ENCODE measurements at regions not wholly inside any gene's neighbourhood (a gene's known extent, or its start where the extent isn't known, plus 50 kb on each side); places are given as distances from the start of the nearest gene placed in this dataset.
"Not testable (repeated sequence)": the region's sequence is repeated elsewhere in the genome, so short reads cannot be mapped to it uniquely, and the experiment has no call there.

- intact Hi-C loops (cut with micrococcal nuclease) = no loop called here
- Mint-ChIP-seq H3K4me1 (ENCODE audit: low read depth) (no peaks in the 10 kb centered on the region), H3K9me3 (peaks cover 9% of the 10 kb centered on the region), H3K36me3 (ENCODE audit: low read depth) (no peaks in the 10 kb centered on the region), H3K27me3 (no peaks in the 10 kb centered on the region), H3K27ac (no peak overlapping the region), H3K4me3 (no peak overlapping the region)
These were observed 52.2 kb upstream of the RCOR3 start for GRCh38 chr1:211206981-211207380.

DNA sequence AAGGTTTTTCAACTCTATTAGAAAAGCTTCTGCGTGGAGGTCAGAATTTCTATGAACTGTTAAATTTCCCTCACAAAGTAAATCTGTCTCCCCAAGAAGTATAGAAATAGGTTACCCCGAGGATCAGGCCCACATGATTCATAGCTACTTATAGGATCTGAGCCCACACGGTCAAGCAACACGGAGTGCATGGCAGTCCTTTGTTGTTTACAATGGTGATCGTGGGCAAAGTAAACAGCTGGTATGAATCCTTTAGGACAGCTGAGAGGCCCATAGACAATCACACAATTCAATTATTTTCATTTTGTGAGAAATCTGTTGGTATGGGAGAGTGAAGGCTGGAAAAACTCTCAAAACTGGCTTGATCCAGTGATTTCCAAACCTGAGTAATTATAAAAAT is 58.9 kb upstream of the RCOR3 start:
- Mint-ChIP-seq H3K36me3 (ENCODE audit: low read depth) (no peaks in the 10 kb centered on the region), H3K9me3 (peaks cover 12% of the 10 kb centered on the region), H3K27ac (no peak overlapping the region), H3K27me3 (no peaks in the 10 kb centered on the region), H3K4me3 (no peak overlapping the region), H3K4me1 (ENCODE audit: low read depth) (no peaks in the 10 kb centered on the region)
- intact Hi-C loops (cut with micrococcal nuclease) = no loop called here

- peaks cover 12% of the 10 kb centered on the region for H3K9me3 Mint-ChIP-seq
- H3K4me3 Mint-ChIP-seq = no peak overlapping the region
- H3K27ac Mint-ChIP-seq = no peak overlapping the region
- no peaks in the 10 kb centered on the region for H3K4me1 Mint-ChIP-seq (ENCODE audit: low read depth)
- no peaks in the 10 kb centered on the region for H3K27me3 Mint-ChIP-seq
- H3K36me3 Mint-ChIP-seq (ENCODE audit: low read depth) = no peaks in the 10 kb centered on the region
- intact Hi-C loops (cut with micrococcal nuclease) = no loop called here
These were observed 60.3 kb upstream of the RCOR3 start for GRCh38 chr1:211198880-211199279.

- H3K4me3 Mint-ChIP-seq = no peak overlapping the region
- no peaks in the 10 kb centered on the region for H3K4me1 Mint-ChIP-seq (ENCODE audit: low read depth)
- H3K36me3 Mint-ChIP-seq (ENCODE audit: low read depth) = no peaks in the 10 kb centered on the region
- H3K27ac Mint-ChIP-seq = no peak overlapping the region
- H3K9me3 Mint-ChIP-seq = peaks cover 12% of the 10 kb centered on the region
- peaks cover 2% of the 10 kb centered on the region for H3K27me3 Mint-ChIP-seq
- intact Hi-C loops (cut with micrococcal nuclease) = no loop called here
These were observed 61.1 kb upstream of the RCOR3 start for GRCh38 chr1:211198111-211198510.

DNA sequence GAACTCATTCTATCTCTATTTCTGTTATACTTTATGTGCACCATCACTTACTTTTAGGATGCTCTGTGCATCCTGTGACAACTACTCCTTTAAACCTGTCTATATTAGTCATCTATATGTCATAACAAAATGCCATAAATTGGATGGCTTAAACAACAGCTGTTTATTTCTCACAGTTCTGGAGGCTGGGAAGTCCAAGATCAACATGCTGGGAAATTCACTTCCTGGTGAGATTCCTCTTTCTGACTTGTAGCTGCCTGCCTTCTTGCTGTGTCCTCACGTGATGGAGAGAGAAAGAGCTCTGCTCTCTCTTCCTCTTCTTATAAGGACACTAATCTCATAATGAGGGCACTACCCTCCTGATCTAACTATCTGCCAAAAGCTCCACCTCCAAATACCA is 62.3 kb upstream of the RCOR3 start:
- H3K9me3 Mint-ChIP-seq = peaks cover 12% of the 10 kb centered on the region
- H3K4me3 Mint-ChIP-seq = no peak overlapping the region
- H3K27me3 Mint-ChIP-seq = peaks cover 2% of the 10 kb centered on the region
- intact Hi-C loops (cut with micrococcal nuclease) = no loop called here
- no peak overlapping the region for H3K27ac Mint-ChIP-seq
- H3K4me1 Mint-ChIP-seq (ENCODE audit: low read depth) = no peaks in the 10 kb centered on the region
- H3K36me3 Mint-ChIP-seq (ENCODE audit: low read depth) = no peaks in the 10 kb centered on the region

DNA sequence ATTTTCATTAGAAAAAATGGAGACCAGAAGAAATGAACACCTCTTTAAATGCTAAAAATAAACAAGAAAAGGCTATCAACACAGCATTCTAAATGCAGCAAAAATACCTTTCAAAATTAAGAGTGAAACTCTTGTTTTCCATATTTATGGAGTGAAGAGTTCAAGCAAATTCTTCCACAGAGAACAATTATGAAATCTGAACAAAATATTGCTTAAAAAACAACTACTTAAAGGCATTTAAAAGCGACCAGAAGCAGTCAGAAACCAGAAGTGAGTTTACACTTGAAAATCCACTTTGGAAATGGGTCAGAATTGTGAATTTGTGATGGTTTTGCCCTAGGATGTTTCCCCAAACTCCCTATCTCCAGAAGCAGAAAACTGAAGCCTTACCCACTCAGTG is 60.9 kb upstream of the KCNH1 start:
- peaks cover 12% of the 10 kb centered on the region for H3K9me3 Mint-ChIP-seq
- H3K4me1 Mint-ChIP-seq (ENCODE audit: low read depth) = no peaks in the 10 kb centered on the region
- H3K27me3 Mint-ChIP-seq = peaks cover 2% of the 10 kb centered on the region

DNA sequence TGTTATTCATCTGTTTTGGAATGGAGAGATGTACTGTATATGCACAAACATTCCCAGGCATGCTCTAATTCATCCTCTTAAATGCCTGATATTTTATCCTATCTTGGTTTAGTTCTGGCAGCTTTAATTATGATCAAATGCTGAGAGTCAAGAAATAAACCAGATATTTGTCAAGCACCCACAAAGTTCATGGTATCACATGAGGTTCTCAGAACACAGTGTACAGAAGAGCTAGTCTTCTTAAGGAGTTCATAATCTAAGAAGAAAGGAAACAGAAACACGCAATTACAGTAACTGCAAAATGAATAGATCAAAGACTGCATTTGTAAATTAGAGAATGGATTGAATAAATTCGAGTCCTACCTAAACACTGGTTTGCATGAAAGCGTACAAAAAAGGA is 58.3 kb upstream of the KCNH1 start:
- intact Hi-C loops (cut with micrococcal nuclease) = no loop called here
- no peak overlapping the region for H3K4me3 Mint-ChIP-seq
- no peak overlapping the region for H3K27ac Mint-ChIP-seq
- peaks cover 17% of the 10 kb centered on the region for H3K4me1 Mint-ChIP-seq (ENCODE audit: low read depth)
- H3K27me3 Mint-ChIP-seq = peaks cover 2% of the 10 kb centered on the region
- H3K9me3 Mint-ChIP-seq = peaks cover 12% of the 10 kb centered on the region
- no peaks in the 10 kb centered on the region for H3K36me3 Mint-ChIP-seq (ENCODE audit: low read depth)

More for the DNA sequence above, 60.9 kb upstream of the KCNH1 start:
- H3K27ac Mint-ChIP-seq = no peak overlapping the region
- intact Hi-C loops (cut with micrococcal nuclease) = no loop called here
- no peaks in the 10 kb centered on the region for H3K36me3 Mint-ChIP-seq (ENCODE audit: low read depth)
- H3K4me3 Mint-ChIP-seq = no peak overlapping the region

DNA sequence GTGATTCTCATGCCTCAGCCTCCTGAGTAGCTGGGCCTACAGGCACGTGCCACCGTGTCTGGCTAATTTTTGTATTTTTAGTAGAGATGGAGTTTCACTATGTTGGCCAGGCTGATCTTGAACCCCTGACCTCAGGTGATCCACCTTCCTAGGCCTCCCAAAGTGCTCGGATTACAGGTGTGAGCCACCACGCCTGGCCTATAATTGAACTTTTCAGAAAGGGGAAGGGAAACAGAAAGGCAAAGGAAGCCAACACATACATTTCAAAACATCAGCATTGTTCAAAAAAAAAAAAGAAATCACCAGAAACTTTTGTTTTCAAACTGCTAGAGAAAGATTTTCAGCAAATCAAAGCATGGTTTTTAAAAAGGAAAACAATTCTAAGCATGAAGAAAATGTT is 54.8 kb upstream of the KCNH1 start:
- H3K27ac Mint-ChIP-seq = peak overlapping the region; percentile 69
- H3K9me3 Mint-ChIP-seq; H3K27me3 Mint-ChIP-seq; H3K4me3 Mint-ChIP-seq; H3K36me3 Mint-ChIP-seq (ENCODE audit: low read depth); intact Hi-C loops (cut with micrococcal nuclease): not testable (repeated sequence)
- H3K4me1 Mint-ChIP-seq (ENCODE audit: low read depth) = peaks cover 17% of the 10 kb centered on the region

GRCh38 chr1:211183747-211184313 is 49.9 kb upstream of the KCNH1 start:
- Mint-ChIP-seq H3K4me3 (no peak overlapping the region), H3K36me3 (ENCODE audit: low read depth) (no peaks in the 10 kb centered on the region), H3K4me1 (ENCODE audit: low read depth) (peaks cover 18% of the 10 kb centered on the region), H3K27me3 (no peaks in the 10 kb centered on the region), H3K9me3 (no peaks in the 10 kb centered on the region), H3K27ac (no peak overlapping the region)
- intact Hi-C loops (cut with micrococcal nuclease) = no loop called here

Data from dendritic cell treated with granulocyte-macrophage colony-stimulating factor and Interleukin-4, amounts not matched to agents 40 ng/mL and 50 ng/mL, for 4 days (primary cell).